ENCODE measurements at regions not wholly inside any gene's neighbourhood (a gene's known extent, or its start where the extent isn't known, plus 50 kb on each side); places are given as distances from the start of the nearest gene placed in this dataset.

GRCh38 chr21:27695246-27695645 lies 728.4 kb upstream of the ADAMTS5 start:
- TF ChIP-seq, protein P1, sequence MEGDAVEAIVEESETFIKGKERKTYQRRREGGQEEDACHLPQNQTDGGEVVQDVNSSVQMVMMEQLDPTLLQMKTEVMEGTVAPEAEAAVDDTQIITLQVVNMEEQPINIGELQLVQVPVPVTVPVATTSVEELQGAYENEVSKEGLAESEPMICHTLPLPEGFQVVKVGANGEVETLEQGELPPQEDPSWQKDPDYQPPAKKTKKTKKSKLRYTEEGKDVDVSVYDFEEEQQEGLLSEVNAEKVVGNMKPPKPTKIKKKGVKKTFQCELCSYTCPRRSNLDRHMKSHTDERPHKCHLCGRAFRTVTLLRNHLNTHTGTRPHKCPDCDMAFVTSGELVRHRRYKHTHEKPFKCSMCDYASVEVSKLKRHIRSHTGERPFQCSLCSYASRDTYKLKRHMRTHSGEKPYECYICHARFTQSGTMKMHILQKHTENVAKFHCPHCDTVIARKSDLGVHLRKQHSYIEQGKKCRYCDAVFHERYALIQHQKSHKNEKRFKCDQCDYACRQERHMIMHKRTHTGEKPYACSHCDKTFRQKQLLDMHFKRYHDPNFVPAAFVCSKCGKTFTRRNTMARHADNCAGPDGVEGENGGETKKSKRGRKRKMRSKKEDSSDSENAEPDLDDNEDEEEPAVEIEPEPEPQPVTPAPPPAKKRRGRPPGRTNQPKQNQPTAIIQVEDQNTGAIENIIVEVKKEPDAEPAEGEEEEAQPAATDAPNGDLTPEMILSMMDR (IDR thresholded peaks at IDR 0.05), result no peak
- TF ChIP-seq POLR2A (IDR thresholded peaks at IDR 0.05), result no peak

Measured in uterus (tissue), 2 donors.